H1 (cell line): ENCODE measurements at regions not wholly inside any gene's neighbourhood (a gene's known extent, or its start where the extent isn't known, plus 50 kb on each side); places are given as distances from the start of the nearest gene placed in this dataset.

Experiments used
- CTCF ChIA-PET: fragments of 300-600 bp; sonication (Branson Sonifier 250); formaldehyde crosslinking; loops from one replicate; lab custom pipeline; 2021; ENCODE audit not compliant: partially characterized antibody; lab: Charles Lee
- POLR2A ChIA-PET: fragments of 300-600 bp; sonication (Branson Sonifier 250); formaldehyde crosslinking; loops from one replicate; lab custom pipeline; 2021; ENCODE audit warnings: inconsistent platforms; ENCODE audit not compliant: partially characterized antibody; lab: Charles Lee
- DNase-seq, 2 experiments: peaks; one replicate each; pipeline versions ENCODE4 v3.0.0 to v3.0.0-alpha.2; 2010 to 2022; ENCODE audit warnings: low spot score in 2 of 2, low read depth in 1 of 2, mixed read lengths in 1 of 2
- FAIRE-seq: peaks from 2 replicates; lab custom pipeline; 2011; peaks lifted over from hg19 to GRCh38; lab: Jason Lieb, UNC
- H2AFZ ChIP-seq: 2 replicates; pipeline ENCODE4 v1.8.1; 2012; ENCODE audit warnings: low read length, inconsistent platforms
- H2AK5ac ChIP-seq: 2 replicates; pipeline ENCODE4 v1.6.1; 2013; ENCODE audit warnings: low read depth, low read length
- H2BK120ac ChIP-seq: replicated peaks from 2 replicates; pipeline ENCODE3; 2013; ENCODE audit warnings: low read depth, low read length, inconsistent platforms
- H2BK12ac ChIP-seq: 2 replicates; pipeline ENCODE4 v1.6.1; 2013; ENCODE audit warnings: low read depth, low read length
- H2BK15ac ChIP-seq: 2 replicates; pipeline ENCODE4 v1.6.1; 2013; ENCODE audit warnings: low read length
- H2BK20ac ChIP-seq: 2 replicates; pipeline ENCODE4 v1.6.1; 2013; ENCODE audit warnings: low read length
- H2BK5ac ChIP-seq: 2 replicates; pipeline ENCODE4 v1.6.1; 2013; ENCODE audit warnings: low read depth, low read length
- H3K14ac ChIP-seq: 2 replicates; pipeline ENCODE4 v1.6.1; 2013; ENCODE audit warnings: inconsistent platforms; ENCODE audit not compliant: insufficient read length
- H3K18ac ChIP-seq: 2 replicates; pipeline ENCODE4 v1.6.1; 2013; ENCODE audit warnings: low read length; ENCODE audit errors: extremely low read depth
- H3K23ac ChIP-seq: 2 replicates; pipeline ENCODE4 v1.6.1; 2013; ENCODE audit warnings: inconsistent platforms; ENCODE audit not compliant: insufficient read length
- H3K23me2 ChIP-seq: 2 replicates; pipeline ENCODE4 v1.6.1; 2013; ENCODE audit warnings: low read depth, low read length
- H3K27ac ChIP-seq: 2 replicates; pipeline ENCODE4 v1.6.1; 2011; ENCODE audit warnings: low read depth, low read length, inconsistent platforms
- H3K27me3 ChIP-seq, 4 experiments: replicated peaks in 1 of 4; 1 replicate in 1 of 4; 2 replicates in 3 of 4; pipeline versions ENCODE4 v1.6.1 to v1.8.1; 2011 to 2013; ENCODE audit warnings: low read length in 3 of 4, mild to moderate bottlenecking in 3 of 4, inconsistent platforms in 2 of 4, mixed read lengths in 2 of 4, moderate library complexity in 1 of 4; ENCODE audit not compliant: control insufficient read depth in 3 of 4, insufficient read depth in 3 of 4; ENCODE audit errors: extremely low read depth in 1 of 4
- H3K36me3 ChIP-seq, 4 experiments: 2 replicates each; pipeline versions ENCODE4 v1.6.1 to v1.8.1; 2011 to 2013; ENCODE audit warnings: mild to moderate bottlenecking in 4 of 4, low read length in 3 of 4, moderate library complexity in 2 of 4, control low read depth in 1 of 4, inconsistent platforms in 1 of 4; ENCODE audit not compliant: insufficient read depth in 4 of 4, control insufficient read depth in 2 of 4
- H3K4ac ChIP-seq: replicated peaks from 2 replicates; pipeline ENCODE3; 2013; ENCODE audit warnings: low read length, low read depth, mixed read lengths, inconsistent platforms; ENCODE audit not compliant: insufficient read length
- H3K4me1 ChIP-seq, 4 experiments: replicated peaks in 1 of 4; 1 replicate in 1 of 4; 2 replicates in 3 of 4; pipeline versions ENCODE4 v1.6.1 to v1.8.1; 2011 to 2013; ENCODE audit warnings: low read length in 3 of 4, inconsistent platforms in 2 of 4, mixed read lengths in 1 of 4; ENCODE audit not compliant: insufficient read depth in 4 of 4, control insufficient read depth in 3 of 4
- H3K4me2 ChIP-seq, 2 experiments: 2 replicates each; pipeline versions ENCODE4 v1.6.1 to v1.8.1; 2011 to 2013; ENCODE audit warnings: low read depth in 2 of 2, low read length in 2 of 2, control low read depth in 1 of 2, inconsistent platforms in 1 of 2, mild to moderate bottlenecking in 1 of 2; ENCODE audit not compliant: insufficient read depth in 1 of 2
- H3K4me3 ChIP-seq, 4 experiments: fragments of 200-600, 300-600 bp in 1 of 4; sonication (generic), shearing (Covaris generic), sonication (Bioruptor Twin) in 1 of 4; 2 replicates each; pipeline versions ENCODE4 v1.5.1 to v1.8.1; 2011 to 2016; ENCODE audit warnings: low read length in 4 of 4, low read depth in 3 of 4, control low read depth in 2 of 4, inconsistent platforms in 2 of 4, mild to moderate bottlenecking in 2 of 4, mixed read lengths in 1 of 4, moderate library complexity in 1 of 4; ENCODE audit not compliant: insufficient read depth in 2 of 4; ENCODE audit errors: extremely low read depth in 1 of 4
- H3K56ac ChIP-seq: replicated peaks from 2 replicates; pipeline ENCODE3; 2013; ENCODE audit warnings: low read depth, mild to moderate bottlenecking, mixed read lengths, low read length, inconsistent platforms; ENCODE audit not compliant: insufficient read length
- H3K79me1 ChIP-seq: 2 replicates; pipeline ENCODE4 v1.6.1; 2013; ENCODE audit warnings: low read depth, low read length, control low read depth
- H3K79me2 ChIP-seq, 2 experiments: 2 replicates each; pipeline versions ENCODE4 v1.6.1 to v1.8.1; 2012 to 2013; ENCODE audit warnings: low read length in 2 of 2, mild to moderate bottlenecking in 2 of 2, inconsistent platforms in 1 of 2; ENCODE audit not compliant: insufficient read depth in 2 of 2, control insufficient read depth in 1 of 2
- H3K9ac ChIP-seq, 4 experiments: replicated peaks in 1 of 4; 1 replicate in 1 of 4; 2 replicates in 3 of 4; pipeline versions ENCODE4 v1.6.1 to v1.8.1; 2011 to 2013; ENCODE audit warnings: low read depth in 3 of 4, low read length in 3 of 4, control low read depth in 2 of 4, mild to moderate bottlenecking in 2 of 4, moderate library complexity in 2 of 4, inconsistent platforms in 1 of 4; ENCODE audit errors: extremely low read depth in 1 of 4
- H3K9me3 ChIP-seq, 2 experiments: 2 replicates each; pipeline versions ENCODE4 v1.6.1 to v1.8.1; 2012 to 2013; ENCODE audit warnings: mild to moderate bottlenecking in 2 of 2, moderate library complexity in 2 of 2, control low read depth in 1 of 2, inconsistent platforms in 1 of 2, low read depth in 1 of 2, low read length in 1 of 2, mixed read lengths in 1 of 2; ENCODE audit not compliant: insufficient read depth in 2 of 2
- H4K20me1 ChIP-seq, 2 experiments: replicated peaks in 1 of 2; 2 replicates each; pipeline versions ENCODE3 to v1.8.1; 2011 to 2013; ENCODE audit warnings: inconsistent platforms in 2 of 2, low read length in 2 of 2, mild to moderate bottlenecking in 1 of 2; ENCODE audit not compliant: insufficient read depth in 2 of 2, control insufficient read depth in 1 of 2
- H4K5ac ChIP-seq: 2 replicates; pipeline ENCODE4 v1.6.1; 2013; ENCODE audit warnings: low read length, low read depth, mixed read lengths, inconsistent platforms; ENCODE audit not compliant: insufficient read length
- H4K8ac ChIP-seq: 2 replicates; pipeline ENCODE4 v1.8.0; 2013; ENCODE audit warnings: mild to moderate bottlenecking, moderate library complexity, low read length, inconsistent platforms; ENCODE audit not compliant: insufficient read depth; ENCODE audit errors: extremely low read depth
- H4K91ac ChIP-seq: replicated peaks from 2 replicates; pipeline ENCODE3; 2013; ENCODE audit warnings: low read length, mixed read lengths, inconsistent platforms; ENCODE audit not compliant: insufficient read length
- CEBPB ChIP-seq: IDR thresholded peaks from 2 replicates; pipeline ENCODE4 v1.6.1; 2012; ENCODE audit warnings: low read depth, low read length
- JUND ChIP-seq: IDR thresholded peaks from 2 replicates; pipeline ENCODE4 v1.6.1; 2011; ENCODE audit warnings: mild to moderate bottlenecking, improper control_type of control experiment, low read length
- POLR2AphosphoS5 ChIP-seq: IDR thresholded peaks from 2 replicates; pipeline ENCODE4 v1.6.1; 2011; ENCODE audit warnings: low read depth, low read length
- RBBP5 ChIP-seq: IDR thresholded peaks from 2 replicates; pipeline ENCODE4 v1.7.1; 2012; ENCODE audit warnings: low read depth, mild to moderate bottlenecking, inconsistent platforms, low read length, moderate library complexity, borderline replicate concordance
- SP1 ChIP-seq: IDR thresholded peaks from 2 replicates; pipeline ENCODE4 v1.6.1; 2011; ENCODE audit warnings: low read depth, low read length
- TCF12 ChIP-seq: IDR thresholded peaks from 2 replicates; pipeline ENCODE4 v1.6.1; 2011; ENCODE audit warnings: low read depth, mild to moderate bottlenecking, low read length
- TEAD4 ChIP-seq: IDR thresholded peaks from 2 replicates; pipeline ENCODE4 v1.6.1; 2012; ENCODE audit warnings: low read depth, low read length, inconsistent platforms, mixed read lengths
- WGBS, 2 experiments: shearing (Covaris generic) in 1 of 2; methylation state at CpG; one replicate each; pipeline versions ENCODE4 v1.1.6 to v1.1.7; 2013 to 2015; ENCODE audit warnings: low lambda C conversion rate in 2 of 2, mixed read lengths in 2 of 2, inconsistent platforms in 1 of 2, low coverage in 1 of 2, missing lambda C conversion rate in 1 of 2; ENCODE audit not compliant: insufficient replicate concordance in 2 of 2, insufficient coverage in 1 of 2, insufficient read length in 1 of 2; ENCODE audit errors: extremely low coverage in 1 of 2, missing lambda C conversion rate in 1 of 2; 5-methylcytosine and 5-hydroxymethylcytosine counted together

- Histone ChIP-seq H4K91ac (no peak overlapping the region), H2AK5ac (no peak overlapping the region), H3K18ac (no peak overlapping the region), H3K23ac (no peak overlapping the region), H4K5ac (no peak overlapping the region), H3K9ac (no peak overlapping the region), H2BK120ac (no peak overlapping the region), H2BK15ac (no peak overlapping the region), H2AFZ (no peak overlapping the region), H3K23me2 (no peaks in the 10 kb centered on the region; the same call in 1 of the 2 replicates), H3K27me3 (no peaks in the 10 kb centered on the region; a peak in 1 of 7 replicates), H3K56ac (no peak overlapping the region), H4K20me1 (no peaks in the 10 kb centered on the region), H2BK5ac (no peak overlapping the region), H2BK20ac (no peak overlapping the region), H3K27ac (no peak overlapping the region), H3K4me3 (no peak overlapping the region), H3K4me1 (peaks cover 0 to 6% (median 3%) of the 10 kb centered on the region in 4 experiments; a peak in 3 of 7 replicates), H3K36me3 (no peaks in the 10 kb centered on the region), H3K4ac (no peak overlapping the region), H3K9me3 (no peaks in the 10 kb centered on the region), H3K14ac (no peak overlapping the region), H2BK12ac (no peak overlapping the region), H3K79me1 (no peaks in the 10 kb centered on the region), H4K8ac (no peak overlapping the region), H3K4me2 (no peak overlapping the region), H3K79me2 (no peaks in the 10 kb centered on the region)
- TF ChIP-seq POLR2AphosphoS5, result no peak
- TF ChIP-seq RBBP5, result 0 out of 2 replicates have a peak, but pooled peaks have one; percentile 59
- 0 out of 2 replicates have a peak, but pooled peaks have one; percentile 28 for TF ChIP-seq SP1
- TF ChIP-seq JUND, result no peak
- TF ChIP-seq CEBPB, result peak; percentile 53
- peak; percentile 54; the same call in 1 of the 2 replicates for TF ChIP-seq TEAD4
- TF ChIP-seq TCF12, result peak; percentile 74; the same call in 1 of the 2 replicates
- ChIA-PET POLR2A (no interaction called here), CTCF (interaction anchor here (0.6 to 1.0 kb wide), 2 partner anchors 15 to 18 kb away, joined by 3 read pairs; no protein-coding TSS in a partner anchor)
- FAIRE-seq (no peak), DNase-seq (no peak)
- 91% methylated on average over 9 of the region's 9 CpGs; no CpG with 5 or more reads in 1 of the 2 experiments for WGBS, 2 experiments
Observed at GRCh38 chr10:29839826-29840515, 205.2 kb upstream of the SVIL start.
